VCaP (cell line): ENCODE measurements at regions not wholly inside any gene's neighbourhood (a gene's known extent, or its start where the extent isn't known, plus 50 kb on each side); places are given as distances from the start of the nearest gene placed in this dataset.

Experiments used
- H3K27ac ChIP-seq: fragments of 450-650 bp; 2 replicates; pipeline ENCODE4 v1.5.1; 2017
- CTCF ChIP-seq: fragments of 450-650 bp; conservative IDR thresholded peaks from 2 replicates; pipeline ENCODE4 v1.5.1; 2017; ENCODE audit warnings: mild to moderate bottlenecking, moderate library complexity

GRCh38 chr4:125988464-125988863, 673.7 kb downstream of the FAT4 start:
- no peak for TF ChIP-seq CTCF

GRCh38 chr4:125991398-125991797, 676.6 kb downstream of the FAT4 start:
- H3K27ac ChIP-seq = no peak overlapping the region
- no peak for TF ChIP-seq CTCF

More at GRCh38 chr4:125988464-125988863, 673.7 kb downstream of the FAT4 start:
- H3K27ac ChIP-seq = no peak overlapping the region

- no peak overlapping the region for H3K27ac ChIP-seq
- no peak for TF ChIP-seq CTCF
Measured at GRCh38 chr4:125992891-125993290, 678.1 kb downstream of the FAT4 start.

GRCh38 chr4:125994024-125994423, 679.3 kb downstream of the FAT4 start:
- no peak for TF ChIP-seq CTCF
- H3K27ac ChIP-seq = no peak overlapping the region

- no peak for TF ChIP-seq CTCF
- H3K27ac ChIP-seq = no peak overlapping the region
Measured at GRCh38 chr4:125994430-125994829, 679.7 kb downstream of the FAT4 start.

- no peak overlapping the region for H3K27ac ChIP-seq
- no peak for TF ChIP-seq CTCF
Measured at GRCh38 chr4:126004941-126005340, 690.2 kb downstream of the FAT4 start.

- no peak for TF ChIP-seq CTCF
- no peak overlapping the region for H3K27ac ChIP-seq
Measured at GRCh38 chr4:126007142-126007541, 692.4 kb downstream of the FAT4 start.
